ENCODE measurements at regions not wholly inside any gene's neighbourhood (a gene's known extent, or its start where the extent isn't known, plus 50 kb on each side); places are given as distances from the start of the nearest gene placed in this dataset.

DNA sequence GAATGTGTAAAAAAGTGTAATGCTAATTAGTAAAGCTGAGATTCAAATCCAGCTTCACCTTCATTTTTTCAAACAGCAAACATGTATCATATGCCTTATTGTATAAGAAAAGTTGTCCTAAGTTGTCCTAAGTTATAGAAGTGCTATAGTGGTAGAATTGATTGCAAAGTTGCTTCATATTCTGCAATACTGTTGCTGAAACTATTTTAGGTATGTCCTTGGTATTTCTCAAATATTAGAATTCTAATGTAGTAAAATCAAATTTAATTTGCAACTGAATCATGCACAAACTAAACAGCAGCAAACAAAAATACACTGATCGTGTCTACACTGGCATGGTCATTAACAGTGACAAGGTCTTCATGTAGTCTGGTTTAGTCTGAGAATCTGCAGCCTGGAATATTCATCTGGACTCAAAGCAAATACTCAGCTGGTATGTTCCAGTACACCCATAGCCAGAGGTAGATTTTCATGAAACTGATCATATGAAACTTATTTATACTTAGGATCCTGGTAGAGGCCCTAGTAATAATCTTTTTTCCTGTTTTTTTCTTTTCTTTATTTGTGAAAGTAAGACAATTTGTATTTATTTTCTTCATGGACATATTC is 555.6 kb upstream of the ZEB2 start:
- FAIRE-seq (no peak), DNase-seq (ENCODE audit: low read depth) (no peak)
- H3K27me3 ChIP-seq (ENCODE audit: control insufficient read depth, insufficient read depth, low read length) = no peaks in the 10 kb centered on the region
- TF ChIP-seq, protein P1, sequence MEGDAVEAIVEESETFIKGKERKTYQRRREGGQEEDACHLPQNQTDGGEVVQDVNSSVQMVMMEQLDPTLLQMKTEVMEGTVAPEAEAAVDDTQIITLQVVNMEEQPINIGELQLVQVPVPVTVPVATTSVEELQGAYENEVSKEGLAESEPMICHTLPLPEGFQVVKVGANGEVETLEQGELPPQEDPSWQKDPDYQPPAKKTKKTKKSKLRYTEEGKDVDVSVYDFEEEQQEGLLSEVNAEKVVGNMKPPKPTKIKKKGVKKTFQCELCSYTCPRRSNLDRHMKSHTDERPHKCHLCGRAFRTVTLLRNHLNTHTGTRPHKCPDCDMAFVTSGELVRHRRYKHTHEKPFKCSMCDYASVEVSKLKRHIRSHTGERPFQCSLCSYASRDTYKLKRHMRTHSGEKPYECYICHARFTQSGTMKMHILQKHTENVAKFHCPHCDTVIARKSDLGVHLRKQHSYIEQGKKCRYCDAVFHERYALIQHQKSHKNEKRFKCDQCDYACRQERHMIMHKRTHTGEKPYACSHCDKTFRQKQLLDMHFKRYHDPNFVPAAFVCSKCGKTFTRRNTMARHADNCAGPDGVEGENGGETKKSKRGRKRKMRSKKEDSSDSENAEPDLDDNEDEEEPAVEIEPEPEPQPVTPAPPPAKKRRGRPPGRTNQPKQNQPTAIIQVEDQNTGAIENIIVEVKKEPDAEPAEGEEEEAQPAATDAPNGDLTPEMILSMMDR (IDR thresholded peaks at IDR 0.05; ENCODE audit: insufficient read depth, low read length, severe bottlenecking) = no peak
- no peak overlapping the region for H3K4me3 ChIP-seq (ENCODE audit: low read depth, low read length)
- H3K36me3 ChIP-seq (ENCODE audit: control insufficient read depth, insufficient read depth, low read length) = no peaks in the 10 kb centered on the region

DNA sequence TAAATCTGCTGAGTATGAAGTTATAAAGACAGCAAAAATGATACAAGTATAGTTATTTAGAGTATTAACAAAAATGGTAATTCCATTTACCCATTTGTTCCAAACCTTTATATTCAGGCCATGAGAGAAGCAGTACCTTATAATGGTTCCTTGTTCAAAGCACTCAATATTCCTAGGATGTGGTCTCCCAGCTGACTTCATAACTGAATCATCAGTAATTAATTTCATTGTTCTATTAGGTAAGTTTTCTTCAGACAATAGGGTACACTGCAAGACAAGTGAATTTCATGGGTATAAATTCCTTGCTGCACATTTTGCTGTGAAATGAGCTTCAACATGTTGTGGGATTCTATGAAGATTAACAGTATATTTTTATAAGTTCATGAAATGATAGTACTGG is 550.8 kb upstream of the ZEB2 start:
- DNase-seq (ENCODE audit: low read depth) (peak; percentile 25), FAIRE-seq (no peak)
- Histone ChIP-seq H3K27me3 (ENCODE audit: control insufficient read depth, insufficient read depth, low read length) (no peaks in the 10 kb centered on the region), H3K4me3 (ENCODE audit: low read depth, low read length) (no peak overlapping the region), H3K36me3 (ENCODE audit: control insufficient read depth, insufficient read depth, low read length) (no peaks in the 10 kb centered on the region)
- TF ChIP-seq, protein P1 (IDR thresholded peaks at IDR 0.05; ENCODE audit: insufficient read depth, low read length, severe bottlenecking) = no peak

DNA sequence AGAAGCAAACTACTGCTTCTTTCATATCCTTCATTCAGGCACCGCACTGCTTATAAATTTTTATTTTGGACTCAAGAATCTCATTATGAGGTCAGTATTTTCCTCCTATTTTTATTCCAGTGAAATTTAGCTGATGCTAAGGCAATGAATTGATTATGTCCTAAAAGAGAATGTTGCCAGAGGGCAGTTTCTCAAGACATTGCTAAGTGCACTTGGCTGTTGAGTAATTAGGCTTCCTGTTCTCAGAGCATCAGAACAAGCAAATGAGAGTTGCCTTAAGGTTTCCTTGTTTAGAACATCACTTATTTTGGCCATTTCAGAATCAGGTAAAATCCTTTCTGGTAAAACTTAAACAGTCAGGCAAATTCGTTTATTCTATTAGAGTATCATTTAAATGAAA is 548.6 kb upstream of the ZEB2 start:
- DNase-seq (ENCODE audit: low read depth) (peak; percentile 38), FAIRE-seq (no peak)
- H3K4me3 ChIP-seq (ENCODE audit: low read depth, low read length) = no peak overlapping the region
- TF ChIP-seq, protein P1 (IDR thresholded peaks at IDR 0.05; ENCODE audit: insufficient read depth, low read length, severe bottlenecking) = no peak
- no peaks in the 10 kb centered on the region for H3K27me3 ChIP-seq (ENCODE audit: control insufficient read depth, insufficient read depth, low read length)
- H3K36me3 ChIP-seq (ENCODE audit: control insufficient read depth, insufficient read depth, low read length) = no peaks in the 10 kb centered on the region

DNA sequence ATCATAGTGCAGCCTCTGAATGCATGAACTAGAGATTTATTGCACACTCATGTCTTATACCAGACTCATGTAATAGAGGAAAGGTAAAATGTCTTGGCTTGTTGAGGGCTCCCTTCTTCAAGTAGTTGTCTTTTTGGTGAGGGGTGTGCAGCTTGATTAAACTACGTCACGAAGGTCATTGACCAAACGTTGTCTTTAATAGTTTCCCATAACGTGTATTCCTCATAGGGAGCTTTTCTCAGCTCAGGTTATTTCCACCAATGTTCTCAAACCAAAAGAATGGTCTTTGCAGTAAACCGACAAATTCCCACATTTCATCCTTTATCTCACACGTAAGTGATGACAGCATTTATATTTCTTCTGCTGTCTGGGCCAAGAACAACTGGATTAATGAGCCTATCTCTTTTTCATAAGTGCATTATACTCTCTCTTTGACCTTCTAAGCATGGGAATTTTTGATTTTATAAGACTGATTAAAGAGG is 547.7 kb upstream of the ZEB2 start:
- no peaks in the 10 kb centered on the region for H3K27me3 ChIP-seq (ENCODE audit: control insufficient read depth, insufficient read depth, low read length)

DNA sequence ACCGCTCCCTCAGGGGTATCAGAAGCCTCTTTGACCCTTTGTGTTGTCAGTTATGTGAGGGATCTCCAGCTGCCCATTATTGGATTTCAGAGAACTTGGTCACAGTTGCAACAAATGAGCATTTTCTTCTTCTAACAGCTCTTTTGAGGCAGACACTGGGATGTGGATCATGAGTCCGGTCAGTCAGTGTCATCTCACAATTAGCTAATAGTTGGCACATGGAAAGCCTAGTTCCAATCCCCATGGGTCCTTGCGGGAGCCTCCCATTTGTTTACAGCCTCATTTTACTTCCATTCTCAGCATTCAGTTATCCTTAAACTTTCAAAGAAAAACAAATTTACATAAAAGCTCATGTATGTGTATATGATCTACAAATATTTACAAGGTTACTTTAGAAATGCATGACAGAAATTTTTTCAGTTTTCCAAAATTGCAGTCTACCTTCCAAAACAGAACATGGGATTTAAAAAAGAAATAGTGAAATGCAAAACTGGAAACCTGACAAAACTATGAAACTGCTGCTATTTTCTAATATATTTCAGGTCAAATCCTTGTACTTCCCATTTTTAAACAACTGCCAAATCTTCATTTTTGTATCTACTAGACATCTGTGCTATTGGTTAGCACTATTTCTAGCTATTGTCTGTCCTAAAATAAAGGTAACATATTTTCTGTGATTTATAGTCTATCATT is 547.1 kb upstream of the ZEB2 start:
- no peaks in the 10 kb centered on the region for H3K36me3 ChIP-seq (ENCODE audit: control insufficient read depth, insufficient read depth, low read length)
- no peak overlapping the region for H3K4me3 ChIP-seq (ENCODE audit: low read depth, low read length)
- TF ChIP-seq, protein P1 (IDR thresholded peaks at IDR 0.05; ENCODE audit: insufficient read depth, low read length, severe bottlenecking) = no peak
- DNase-seq (ENCODE audit: low read depth) (no peak), FAIRE-seq (no peak)
- H3K27me3 ChIP-seq (ENCODE audit: control insufficient read depth, insufficient read depth, low read length) = no peaks in the 10 kb centered on the region

More for the DNA sequence above, 547.7 kb upstream of the ZEB2 start:
- TF ChIP-seq, protein P1 (IDR thresholded peaks at IDR 0.05; ENCODE audit: insufficient read depth, low read length, severe bottlenecking) = no peak
- no peaks in the 10 kb centered on the region for H3K36me3 ChIP-seq (ENCODE audit: control insufficient read depth, insufficient read depth, low read length)
- H3K4me3 ChIP-seq (ENCODE audit: low read depth, low read length) = no peak overlapping the region
- no peak for DNase-seq (ENCODE audit: low read depth)
- FAIRE-seq = no peak

All from bronchial epithelial cell (primary cell).